Stimulated activated CD4-positive, alpha-beta T cell treated with anti-CD3 and anti-CD28 coated beads, Interleukin-1b, Interleukin-23, amount 100 ng/mL, for 4 hours (primary cell): ENCODE measurements at regions not wholly inside any gene's neighbourhood (a gene's known extent, or its start where the extent isn't known, plus 50 kb on each side); places are given as distances from the start of the nearest gene placed in this dataset.

Experiments
- DNase-seq, 2 donors: peaks; one replicate each; pipeline ENCODE4 v3.0.0-alpha.2; 2020; ENCODE audit warnings: low read depth in 2 of 2

DNA sequence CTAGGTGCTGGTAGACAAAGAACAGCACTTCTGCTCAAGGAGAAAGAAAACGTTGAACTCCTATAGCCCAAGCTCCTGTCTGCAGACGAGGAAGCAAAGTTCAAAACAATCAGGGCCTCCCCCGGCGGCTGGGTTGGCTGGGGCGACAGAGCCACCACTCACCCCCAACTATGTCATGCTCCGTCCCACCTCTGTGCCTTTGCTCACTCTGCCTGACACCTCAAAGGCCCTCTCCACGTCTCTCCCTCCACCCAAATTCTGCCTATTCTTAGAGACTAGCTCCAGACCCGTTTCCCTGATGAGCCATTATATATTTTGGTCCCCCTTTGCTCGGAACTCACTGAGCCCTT, 304.3 kb downstream of the TLE3 start:
- no peak for DNase-seq

DNA sequence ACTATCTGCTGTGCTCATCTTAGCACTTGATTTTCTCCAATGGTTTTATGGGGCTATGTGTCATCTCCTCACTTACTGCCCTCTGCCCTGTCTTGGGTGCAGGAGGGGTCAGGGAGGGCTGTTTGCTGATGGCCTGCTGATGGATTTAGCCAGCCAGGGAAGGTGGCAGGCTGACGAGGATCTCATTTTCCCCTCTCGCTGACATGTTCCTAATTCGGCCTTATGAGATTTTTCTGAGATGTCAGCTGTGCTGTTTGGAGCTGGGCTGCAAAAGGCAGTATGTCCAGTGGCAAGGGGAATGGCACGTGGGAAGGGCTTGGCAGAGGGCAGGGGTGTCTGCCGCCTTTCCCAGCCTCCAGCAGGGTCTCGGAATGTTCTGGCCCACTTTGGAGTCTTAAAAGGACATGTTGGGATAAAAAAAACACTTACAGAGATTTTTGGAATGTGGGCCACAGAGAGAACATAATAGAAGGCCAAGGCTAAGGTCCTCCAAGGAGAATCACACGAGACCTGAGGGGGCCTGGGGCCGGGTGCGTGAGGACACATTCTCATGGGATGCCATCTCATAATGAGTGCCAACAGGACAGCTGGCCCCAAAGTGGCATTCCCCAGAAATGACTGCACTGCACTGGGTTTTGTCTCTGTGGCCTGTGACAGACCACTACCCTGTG, 303.8 kb downstream of the TLE3 start:
- DNase-seq: no peak

DNA sequence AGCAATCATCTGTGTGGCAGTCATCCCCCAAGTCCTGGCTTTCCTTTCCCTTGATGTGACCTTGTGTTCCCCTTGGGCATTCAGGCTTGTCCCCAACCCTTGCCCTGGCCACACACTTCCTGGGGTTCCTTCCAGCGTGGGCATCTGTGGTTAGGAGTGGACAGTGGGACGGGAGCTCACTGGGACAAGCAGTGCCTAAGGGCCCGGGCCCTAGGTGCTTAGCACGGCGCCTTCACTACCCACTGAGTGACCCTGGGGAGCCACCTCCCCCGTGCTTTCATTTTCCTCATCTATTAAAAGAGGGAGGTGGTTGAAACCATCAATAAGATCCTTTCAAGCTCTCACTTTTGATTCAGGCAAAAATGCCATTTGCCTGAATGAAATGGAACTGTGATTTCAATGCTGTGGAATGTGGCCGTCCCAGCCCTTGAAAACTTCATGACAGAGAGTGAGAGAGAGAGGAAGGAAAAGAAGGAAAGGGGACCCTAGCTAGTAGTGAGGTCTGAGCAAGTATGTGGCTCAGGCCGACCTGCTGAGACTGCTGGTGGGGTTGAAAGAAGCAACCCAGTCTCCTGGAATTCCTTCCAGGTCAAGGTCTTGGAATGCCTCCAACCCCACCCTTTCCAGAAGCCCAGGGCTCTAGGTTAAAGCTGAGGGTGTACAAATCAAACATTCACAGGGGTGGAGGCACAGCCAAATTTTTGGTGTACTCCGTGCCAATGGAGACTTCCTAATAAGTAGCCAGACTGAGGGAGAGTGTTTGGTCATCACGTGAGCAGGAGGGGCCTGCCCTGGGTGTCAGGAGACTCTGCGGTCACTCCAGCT, 302.9 kb downstream of the TLE3 start:
- no peak for DNase-seq

DNA sequence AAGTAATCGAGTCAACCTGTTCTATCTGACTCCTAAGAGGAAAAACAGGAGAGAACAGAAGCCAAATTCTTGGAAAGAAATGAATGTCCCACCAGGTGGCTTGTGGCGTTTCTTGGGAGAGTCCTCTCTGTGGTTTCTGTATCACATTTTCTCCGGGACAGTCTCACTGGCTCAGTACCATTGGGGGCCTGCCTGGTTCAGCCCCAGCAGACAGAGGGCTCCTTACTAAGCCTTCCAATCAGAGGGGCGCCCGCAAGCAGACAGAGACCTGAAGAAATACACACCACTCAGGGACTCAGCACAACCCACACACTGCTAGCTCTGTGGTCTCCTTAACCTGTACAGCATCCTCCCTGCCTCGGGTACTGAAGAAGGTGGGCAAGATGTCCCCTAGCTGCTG, 302.1 kb downstream of the TLE3 start:
- DNase-seq: no peak

DNA sequence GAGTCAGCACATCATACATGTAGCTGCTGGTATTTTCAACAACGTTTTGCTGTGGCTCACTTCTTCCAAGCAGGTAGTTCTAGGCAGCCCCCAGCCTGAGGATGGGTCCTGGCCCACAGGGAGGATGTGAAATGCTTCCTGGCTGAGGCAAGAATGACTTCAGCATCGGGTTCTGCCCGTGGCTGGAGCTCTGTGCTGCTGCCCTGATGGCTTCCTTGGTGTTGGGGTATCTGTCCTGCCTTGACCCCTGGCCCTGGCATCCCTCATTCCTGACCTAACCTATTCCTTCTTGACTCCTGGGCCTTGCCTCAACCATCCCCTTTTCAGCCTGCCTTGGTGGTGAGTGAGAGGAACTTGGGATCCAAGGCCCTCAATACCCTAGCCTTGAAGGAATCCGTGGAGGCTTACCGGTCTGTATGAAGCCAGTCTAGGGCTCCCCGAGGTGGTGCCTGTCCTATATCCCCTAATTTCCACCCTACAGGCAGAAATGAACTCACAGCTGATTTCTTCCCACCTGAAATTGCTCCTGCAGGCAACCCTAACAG, 300.6 kb downstream of the TLE3 start:
- no peak for DNase-seq

DNA sequence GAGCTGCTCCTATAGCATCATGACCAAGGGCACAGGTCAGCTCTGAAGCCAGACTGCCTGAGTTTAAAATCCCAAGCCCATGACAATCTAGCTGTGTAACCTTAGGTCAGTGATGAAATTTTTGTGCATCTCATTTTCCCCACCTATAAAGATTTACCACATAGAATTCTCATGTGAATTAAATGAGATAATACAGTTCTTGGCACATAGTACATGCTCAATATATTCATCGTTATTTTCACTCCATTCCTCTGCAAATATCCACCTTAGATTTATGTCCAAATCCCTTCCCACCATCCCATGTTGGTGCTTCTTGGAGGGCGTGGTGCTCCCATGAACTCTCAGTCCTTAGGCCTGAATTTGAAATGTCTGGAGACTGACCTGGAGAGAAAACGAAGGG, 300.1 kb downstream of the TLE3 start:
- no peak for DNase-seq

DNA sequence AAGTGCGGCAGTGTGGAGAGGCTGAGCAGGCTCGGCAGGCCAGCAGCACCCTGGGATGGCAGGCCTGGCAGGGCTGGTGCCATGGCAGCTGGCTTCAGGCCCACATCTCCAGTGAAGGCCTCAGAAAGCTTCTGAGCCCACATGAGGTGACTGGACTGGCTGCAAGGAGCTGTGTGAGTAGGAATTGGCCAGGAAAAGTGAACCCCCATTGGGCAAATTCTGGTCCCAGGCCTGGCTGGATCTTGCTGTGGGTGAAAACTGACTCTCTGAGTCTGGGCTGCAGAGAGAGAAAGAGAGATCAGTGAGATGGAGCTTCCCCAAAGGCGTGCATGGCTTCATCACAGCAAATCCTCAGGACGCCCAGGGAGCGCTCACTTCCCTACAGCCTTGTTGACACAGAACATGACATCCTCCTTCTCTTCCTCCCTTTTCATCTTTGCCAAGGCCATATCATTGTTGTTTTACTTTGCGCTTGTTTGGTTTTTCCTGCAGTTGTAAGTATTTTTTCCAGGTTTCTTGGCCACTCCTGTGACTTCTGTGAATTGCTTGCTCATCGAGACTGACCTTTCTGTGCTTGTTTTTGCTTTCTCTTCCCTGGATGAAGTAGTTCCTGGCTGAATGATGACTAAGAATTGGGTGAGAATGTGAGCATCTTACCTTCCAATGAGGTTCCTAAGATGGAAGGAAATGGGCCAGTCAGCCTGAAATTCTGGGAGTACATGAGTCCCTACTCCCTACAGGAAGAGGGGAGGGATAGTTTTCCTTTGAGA, 299.1 kb downstream of the TLE3 start:
- DNase-seq: no peak

DNA sequence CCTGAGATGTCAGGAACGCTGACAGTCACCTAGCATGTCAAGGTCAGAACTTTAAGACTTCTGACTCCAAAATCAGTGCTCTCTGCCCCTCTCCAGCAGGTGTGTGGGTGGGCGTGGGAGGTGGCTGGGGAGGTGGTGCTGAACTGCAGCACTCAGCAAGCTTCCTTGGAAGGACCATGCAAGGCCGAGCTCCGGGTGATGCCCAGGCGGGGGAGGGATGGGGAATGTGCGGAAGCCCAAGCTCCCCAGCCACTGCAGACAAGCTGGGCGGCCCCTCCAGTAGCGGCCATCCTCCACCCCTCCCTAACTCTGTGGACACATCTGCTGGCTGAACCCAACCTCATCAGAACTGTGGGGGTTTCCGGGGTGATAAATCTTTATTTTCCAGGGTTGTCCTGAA, 296.6 kb downstream of the TLE3 start:
- DNase-seq: no peak

DNA sequence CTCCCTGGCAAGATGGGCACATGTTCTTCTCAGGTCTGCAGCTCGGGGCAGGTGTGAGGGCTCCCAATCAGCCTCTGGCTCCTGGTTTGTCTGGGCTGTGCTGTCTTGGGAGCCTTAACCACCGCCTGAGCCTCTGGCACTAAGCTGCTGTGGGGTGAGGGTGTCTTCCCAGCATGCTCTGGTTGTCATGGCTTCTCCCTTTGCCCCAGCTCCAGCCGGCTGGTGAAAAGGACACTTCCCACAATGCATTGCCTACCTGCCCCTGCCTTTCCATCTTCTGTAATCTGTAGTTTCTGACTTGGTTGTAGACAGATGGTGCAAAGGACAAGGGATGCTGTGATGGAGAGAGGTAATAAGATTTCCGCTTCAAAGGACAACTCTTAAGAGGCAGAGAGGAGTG, 295.3 kb downstream of the TLE3 start:
- DNase-seq: no peak

DNA sequence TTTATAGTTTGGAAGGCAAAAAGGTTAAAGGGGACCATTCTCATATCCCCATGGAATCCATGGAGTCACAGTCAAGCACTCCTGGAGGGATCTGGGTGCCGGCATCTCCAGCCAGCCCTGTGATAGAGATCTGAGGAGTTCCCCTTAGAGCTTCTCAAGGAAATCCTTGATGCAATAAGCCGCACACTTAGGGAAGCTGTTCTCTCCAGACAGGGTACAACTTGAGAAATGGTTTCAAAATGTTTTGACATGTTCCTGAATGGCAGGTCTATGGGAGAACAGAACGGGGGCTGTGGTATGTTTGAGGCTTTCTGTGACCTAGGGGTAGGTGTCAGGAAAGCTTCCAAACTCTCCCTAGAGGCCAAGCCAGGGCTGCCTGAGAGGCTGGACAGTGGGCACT, 292.9 kb downstream of the TLE3 start:
- DNase-seq: no peak

DNA sequence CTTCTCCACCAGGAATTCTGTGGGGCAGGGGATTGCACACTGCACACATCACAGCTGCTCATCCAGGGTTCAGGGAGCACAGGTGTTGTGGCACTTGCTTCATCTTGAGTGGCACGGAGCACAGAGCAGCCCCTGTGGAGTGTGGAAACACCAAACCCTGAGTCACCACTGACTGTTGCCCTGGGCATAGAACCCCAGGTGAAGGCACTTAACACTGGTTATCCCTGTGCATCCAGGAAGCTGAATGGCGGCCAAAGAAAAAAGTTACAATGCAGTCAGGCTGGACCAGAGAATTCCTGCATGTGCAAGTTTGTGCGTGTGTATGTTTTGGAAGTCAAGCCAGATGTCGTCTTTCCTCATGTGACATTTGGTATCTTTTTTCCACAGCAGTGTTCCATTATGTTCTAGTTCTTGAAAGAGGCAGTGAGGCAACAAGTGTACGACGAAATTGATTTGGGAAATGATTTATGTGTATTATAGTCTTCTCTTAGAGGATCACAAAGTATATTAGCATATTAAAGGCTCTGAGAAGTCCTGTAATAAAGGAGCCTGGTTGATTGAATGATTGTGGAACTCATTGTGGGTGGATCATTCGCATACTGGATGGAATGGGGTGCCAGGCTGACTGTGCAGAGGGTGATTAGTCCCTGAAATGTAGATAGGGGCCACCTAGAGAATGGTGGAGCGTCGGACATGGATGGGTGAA, 292.3 kb downstream of the TLE3 start:
- no peak for DNase-seq

DNA sequence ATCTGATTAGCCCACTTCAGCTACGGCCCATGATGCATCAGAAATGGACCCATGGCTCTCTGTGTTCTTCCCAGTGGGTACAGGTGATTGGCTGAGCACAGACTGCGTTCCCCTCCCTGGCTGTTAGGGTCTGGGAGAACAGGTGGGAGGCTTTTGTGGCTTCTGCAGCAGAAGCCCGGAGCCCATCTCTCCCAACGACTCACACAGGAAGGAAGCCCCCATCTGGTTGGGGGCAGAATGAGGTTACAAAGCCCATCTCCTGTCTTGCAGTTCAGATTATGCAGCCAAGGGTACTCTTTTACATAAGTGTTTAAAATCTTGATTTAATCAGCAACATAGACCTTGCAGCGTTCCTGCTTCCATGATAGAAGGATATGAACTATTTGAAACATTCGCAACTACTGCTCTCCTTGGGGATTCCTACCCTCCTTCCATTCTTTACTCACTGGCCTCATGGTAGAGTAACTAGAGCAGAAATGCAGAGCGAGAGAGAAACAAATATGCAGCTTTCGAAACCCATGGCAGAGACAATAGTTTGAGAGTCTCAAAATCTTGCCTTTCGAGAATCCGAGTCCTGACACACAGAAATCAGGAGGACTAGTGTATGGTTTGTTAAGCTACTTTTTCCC, 291.3 kb downstream of the TLE3 start:
- DNase-seq: no peak

DNA sequence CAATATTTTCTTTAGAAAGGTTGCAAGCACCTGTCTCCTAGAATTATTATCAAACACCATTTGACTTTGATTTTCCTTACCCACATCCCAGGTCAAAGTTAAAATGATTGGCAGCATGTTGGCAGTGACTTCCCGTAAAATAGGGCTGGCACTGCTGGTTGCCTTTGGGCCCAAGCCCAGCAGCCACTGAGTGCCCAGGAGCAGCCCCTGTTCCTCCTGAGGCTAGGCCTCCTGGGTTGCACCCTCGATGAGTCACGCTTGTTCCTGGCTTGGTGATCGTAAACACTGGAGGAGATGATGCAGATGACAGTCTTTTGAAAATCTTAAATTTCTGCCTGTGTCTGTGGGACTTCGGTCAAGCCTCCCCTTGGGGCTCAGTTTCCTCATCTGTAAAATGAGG, 290.0 kb downstream of the TLE3 start:
- DNase-seq: peak in 1 of 2 donors; percentile 10

DNA sequence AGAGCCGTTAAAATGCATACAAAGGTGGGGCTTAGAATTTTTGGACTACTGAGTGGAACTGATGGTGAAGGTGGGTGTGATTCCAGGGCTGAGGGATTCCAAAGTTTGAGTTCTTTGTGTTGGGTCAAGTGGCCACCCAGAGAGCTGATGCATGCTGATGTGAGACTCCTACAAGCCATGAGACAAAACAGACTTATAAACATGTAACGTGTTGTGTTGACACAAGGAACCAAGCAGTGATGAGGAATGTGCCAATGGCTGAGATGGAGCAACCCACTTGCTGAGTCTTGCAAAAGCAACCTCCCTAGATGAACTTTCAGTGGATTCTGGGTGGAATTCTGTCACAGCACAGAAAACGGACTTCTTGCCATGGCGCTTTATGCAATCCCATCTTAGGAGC, 289.0 kb downstream of the TLE3 start:
- DNase-seq: no peak

DNA sequence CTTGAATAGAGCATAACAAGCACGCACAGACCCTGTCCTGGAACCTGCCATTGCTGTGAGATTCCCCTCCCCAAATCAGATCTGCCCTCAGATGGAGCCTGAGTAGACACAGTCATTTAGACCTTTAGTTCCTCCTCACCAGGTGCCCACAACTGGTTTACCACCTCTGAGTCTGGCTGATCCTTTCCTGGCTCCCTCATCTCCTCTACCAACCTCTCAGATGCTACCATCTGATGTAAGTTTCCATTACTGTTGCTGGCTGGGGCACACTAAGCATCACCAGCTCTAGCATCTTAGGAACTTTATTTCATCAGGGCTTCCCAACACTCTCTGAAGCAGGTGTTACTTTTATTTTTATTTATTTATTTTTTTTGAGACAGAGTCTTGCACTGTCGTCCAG, 288.3 kb downstream of the TLE3 start:
- DNase-seq: no peak

DNA sequence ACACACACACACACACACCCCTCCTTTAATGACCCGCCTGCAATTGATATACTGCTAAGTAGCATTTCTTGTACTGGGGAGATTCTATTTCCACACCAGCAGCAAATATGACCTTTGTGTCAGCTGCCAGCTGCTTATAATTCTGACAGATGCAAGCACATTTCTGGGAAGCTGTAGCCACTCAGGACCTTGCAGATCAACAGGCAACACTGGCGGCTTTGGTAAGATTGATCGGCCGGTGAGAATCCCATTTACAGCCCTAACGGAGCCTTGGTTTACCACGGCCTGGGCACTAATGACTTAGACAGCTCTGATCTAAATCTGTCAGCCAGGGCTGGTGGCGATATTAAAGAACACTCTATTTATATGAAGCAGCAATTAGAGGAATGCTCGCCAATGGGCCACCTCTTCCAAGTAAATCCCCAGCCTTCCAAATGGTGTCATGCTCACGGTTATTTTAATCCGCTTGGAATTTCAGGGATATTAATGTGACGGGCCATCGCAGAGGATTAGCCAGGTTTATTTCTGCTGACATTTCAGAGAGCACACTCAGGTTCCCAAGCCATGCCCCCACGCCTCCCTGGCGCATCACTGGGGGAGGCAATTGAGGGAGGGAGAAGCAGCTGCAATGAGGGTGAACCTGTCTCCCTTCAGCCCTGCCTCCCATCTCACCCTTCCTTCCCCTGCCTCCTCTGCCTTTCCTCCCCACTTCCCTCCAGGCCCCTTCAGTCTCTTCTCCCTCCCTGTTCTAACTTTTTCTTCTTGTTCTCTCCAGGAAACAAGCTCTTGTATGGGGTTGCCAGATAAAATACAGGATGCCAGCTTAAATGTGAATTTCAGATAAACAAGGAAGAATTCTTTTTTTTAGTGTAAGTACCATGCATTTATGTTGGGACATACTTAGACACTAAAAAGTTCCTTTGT, 287.0 kb downstream of the TLE3 start:
- no peak for DNase-seq

DNA sequence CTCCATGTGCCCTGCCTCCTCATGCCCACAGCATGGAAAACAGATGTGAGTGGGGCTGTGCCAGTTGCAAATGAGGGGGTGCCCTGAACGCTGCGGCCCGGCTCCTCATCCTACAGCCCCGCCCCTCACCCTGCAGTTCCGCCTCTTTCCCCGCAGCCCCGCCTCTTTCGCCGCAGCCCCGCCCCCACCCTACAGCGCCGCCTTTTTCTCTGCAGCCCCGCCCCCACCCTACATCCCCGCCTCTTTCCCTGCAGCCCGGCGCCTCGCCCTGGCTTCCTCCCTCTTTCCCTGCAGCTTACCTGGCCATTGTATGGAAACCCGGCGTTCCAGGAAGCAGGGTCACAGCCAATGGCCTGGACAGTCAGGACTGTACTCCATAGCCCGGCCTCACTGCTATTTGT, 284.9 kb downstream of the TLE3 start:
- DNase-seq: no peak

DNA sequence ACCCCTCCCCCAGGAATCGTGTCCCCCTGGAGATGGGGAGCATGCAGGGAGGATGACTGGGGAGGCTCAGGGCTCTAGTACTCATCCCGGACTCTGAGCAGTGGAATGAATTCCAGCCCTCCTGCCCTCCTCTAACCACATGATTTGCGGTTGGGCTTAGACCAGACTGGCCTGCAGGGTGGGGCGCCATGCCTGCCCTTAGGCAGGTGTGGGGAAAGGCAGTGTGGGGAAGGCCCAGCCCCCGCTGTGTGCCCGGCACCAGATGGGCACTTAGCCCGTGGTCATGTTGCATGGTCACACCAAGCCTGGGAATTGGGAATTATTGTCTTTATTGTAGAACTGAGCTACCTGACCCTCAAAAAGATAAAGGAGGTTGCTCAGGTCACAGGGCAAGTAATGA, 283.8 kb downstream of the TLE3 start:
- no peak for DNase-seq

DNA sequence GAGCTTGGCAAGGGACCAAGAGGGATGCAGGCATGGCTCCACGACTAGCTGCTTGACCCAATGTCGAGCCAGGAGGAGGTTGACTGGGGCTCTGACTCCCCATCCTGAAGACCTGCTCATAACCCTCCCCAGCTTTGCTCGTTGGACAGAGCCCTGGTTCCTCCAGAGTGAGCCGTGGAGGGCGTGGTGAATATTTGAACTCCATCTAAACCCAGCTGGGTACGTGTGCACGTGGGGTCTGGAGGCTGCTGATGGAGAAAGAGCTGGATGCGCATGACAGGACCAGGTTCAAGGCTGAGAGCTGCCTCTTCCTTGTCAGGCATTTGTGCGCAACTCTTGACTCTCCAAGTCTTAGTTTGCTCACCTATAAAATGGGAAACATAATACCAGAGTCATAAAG, 282.8 kb downstream of the TLE3 start:
- no peak for DNase-seq

DNA sequence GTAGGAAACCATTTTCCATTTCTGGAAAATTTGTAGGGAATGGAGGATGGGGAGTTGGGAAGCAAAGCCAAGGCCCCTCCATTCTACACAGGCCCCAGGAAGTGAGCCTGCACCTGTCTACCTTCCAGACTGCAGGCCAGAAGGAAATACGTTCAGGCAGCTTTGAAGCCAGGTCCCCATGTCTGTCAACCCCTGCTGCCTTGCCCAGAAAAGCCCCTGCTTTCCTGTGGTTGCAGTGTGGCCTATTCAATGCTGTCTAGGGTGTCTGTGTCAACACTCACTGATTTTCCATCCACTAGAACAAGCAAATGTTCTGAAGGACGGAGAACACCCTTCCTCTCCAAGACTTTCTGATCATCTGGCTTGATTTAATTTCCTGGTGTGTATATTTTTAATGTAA, 281.9 kb downstream of the TLE3 start:
- no peak for DNase-seq
